Frontal cortex (tissue), 3 donors: ENCODE measurements at regions not wholly inside any gene's neighbourhood (a gene's known extent, or its start where the extent isn't known, plus 50 kb on each side); places are given as distances from the start of the nearest gene placed in this dataset.
"Not testable (repeated sequence)": the region's sequence is repeated elsewhere in the genome, so short reads cannot be mapped to it uniquely, and the experiment has no call there.

ENCODE experiments used
- DNase-seq, 2 donors: peaks; one replicate each; pipeline ENCODE4 v3.0.0; 2012; ENCODE audit warnings: low spot score in 2 of 2
- FAIRE-seq: peaks from 2 replicates; lab custom pipeline; 2012; peaks lifted over from hg19 to GRCh38; lab: Jason Lieb, UNC
- donor health status: control.
- donor health status: control.
- donor health status: control.

- DNase-seq (no peak), FAIRE-seq (no peak)
Measured at GRCh38 chr10:124324856-124325632, 93.7 kb downstream of the OAT start.

GRCh38 chr10:124324451-124324850 lies 94.3 kb downstream of the OAT start:
- DNase-seq: no peak
- no peak for FAIRE-seq

GRCh38 chr10:124323806-124324205 lies 94.9 kb downstream of the OAT start:
- FAIRE-seq (no peak), DNase-seq (no peak)

- DNase-seq (no peak), FAIRE-seq (no peak)
Measured at GRCh38 chr10:124323111-124323725, 95.5 kb downstream of the OAT start.

- DNase-seq (no peak), FAIRE-seq (no peak)
Measured at GRCh38 chr10:124322191-124322980, 96.3 kb downstream of the OAT start.

- FAIRE-seq (no peak), DNase-seq (no peak)
Measured at GRCh38 chr10:124321433-124322089, 97.2 kb downstream of the OAT start.

- DNase-seq (no peak), FAIRE-seq (no peak)
Measured at GRCh38 chr10:124320778-124321432, 97.8 kb downstream of the OAT start.

GRCh38 chr10:124319926-124320391 lies 98.8 kb downstream of the OAT start:
- no peak for FAIRE-seq

GRCh38 chr10:124319520-124319919 lies 99.2 kb downstream of the OAT start:
- FAIRE-seq, DNase-seq: not testable (repeated sequence)

More at GRCh38 chr10:124319926-124320391, 98.8 kb downstream of the OAT start:
- DNase-seq: no peak

- no peak for DNase-seq
- FAIRE-seq: no peak
Measured at GRCh38 chr10:124318811-124319210, 99.9 kb downstream of the OAT start.

- DNase-seq (no peak), FAIRE-seq (no peak)
Measured at GRCh38 chr10:124318076-124318475, 100.6 kb downstream of the OAT start.

GRCh38 chr10:124316326-124316725 lies 102.4 kb downstream of the OAT start:
- DNase-seq: no peak
- no peak for FAIRE-seq

- FAIRE-seq (no peak), DNase-seq (no peak)
Measured at GRCh38 chr10:124315591-124316270, 103.0 kb downstream of the OAT start.

GRCh38 chr10:124313374-124313773 lies 105.3 kb downstream of the OAT start:
- FAIRE-seq: no peak
- no peak for DNase-seq

GRCh38 chr10:124308811-124309210 lies 109.9 kb downstream of the OAT start:
- DNase-seq (no peak), FAIRE-seq (no peak)

GRCh38 chr10:124308056-124308645 lies 110.6 kb downstream of the OAT start:
- FAIRE-seq (no peak), DNase-seq (no peak)

- FAIRE-seq (no peak), DNase-seq (no peak)
Measured at GRCh38 chr10:124307591-124307990, 111.1 kb downstream of the OAT start.

GRCh38 chr10:124306922-124307371 lies 111.8 kb downstream of the OAT start:
- FAIRE-seq (no peak), DNase-seq (no peak)

GRCh38 chr10:124306520-124306919 lies 112.2 kb downstream of the OAT start:
- FAIRE-seq (no peak), DNase-seq (no peak)
